ENCODE measurements at regions not wholly inside any gene's neighbourhood (a gene's known extent, or its start where the extent isn't known, plus 50 kb on each side); places are given as distances from the start of the nearest gene placed in this dataset.

DNA sequence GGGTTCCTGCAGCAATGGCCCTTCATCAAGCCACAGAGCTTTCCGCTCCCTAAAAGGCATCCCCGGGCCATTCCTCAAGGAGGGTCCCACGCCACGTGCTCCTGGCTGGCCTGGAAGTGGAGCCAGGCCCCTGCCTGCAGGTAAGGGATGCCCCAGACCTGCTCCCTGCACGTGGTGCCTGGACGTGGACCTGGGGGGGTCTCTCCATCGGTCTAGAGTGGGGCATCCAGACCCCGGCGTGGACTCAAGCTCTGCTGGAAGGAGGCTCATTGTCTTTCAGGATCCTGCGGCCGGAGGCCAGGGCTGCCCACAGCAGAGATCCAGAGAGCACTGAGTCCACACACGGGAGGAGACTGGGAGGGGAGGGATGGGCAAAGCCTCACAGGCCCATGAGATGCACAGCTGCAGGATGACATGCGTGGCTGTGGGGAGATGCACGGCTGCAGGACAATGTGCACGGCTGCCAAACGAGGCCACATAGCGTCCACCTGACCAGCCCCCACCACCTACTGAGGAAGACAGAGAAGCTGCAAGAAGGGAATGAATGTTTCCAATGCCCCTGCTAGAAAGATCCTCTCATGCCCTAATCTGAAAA is 236.7 kb downstream of the BRD1 start:
- ATAC-seq, result no peak
- intact Hi-C loops (cut with micrococcal nuclease), result no loop called here
- H3K27me3 ChIP-seq (ENCODE audit: low read length), result peaks cover 47% of the 10 kb centered on the region
- no peaks in the 10 kb centered on the region for H3K36me3 ChIP-seq (ENCODE audit: low read depth, low read length)
- ChIA-PET POLR2A (ENCODE audit: unreplicated experiment) (no interaction called here), CTCF (no interaction called here)
- no peaks in the 10 kb centered on the region for H4K20me1 ChIP-seq (ENCODE audit: low read length)
- H3K27ac ChIP-seq (ENCODE audit: low read length), result no peak overlapping the region
- no peak for DNase-seq
- H3F3A ChIP-seq (ENCODE audit: low read length, unreplicated experiment), result no peaks in the 10 kb centered on the region
- no peaks in the 10 kb centered on the region for H3K9me2 ChIP-seq (replicated peaks; ENCODE audit: low read length)
- H3K4me3 ChIP-seq (ENCODE audit: low read length), result no peak overlapping the region
- no peaks in the 10 kb centered on the region for H3K9me3 ChIP-seq (ENCODE audit: low read length)
- no peaks in the 10 kb centered on the region for H3K79me2 ChIP-seq (ENCODE audit: low read length)
- TF ChIP-seq EZH2 (IDR thresholded peaks at IDR 0.05; ENCODE audit: low read length, unreplicated experiment), result no peak
- TF ChIP-seq, protein P1, sequence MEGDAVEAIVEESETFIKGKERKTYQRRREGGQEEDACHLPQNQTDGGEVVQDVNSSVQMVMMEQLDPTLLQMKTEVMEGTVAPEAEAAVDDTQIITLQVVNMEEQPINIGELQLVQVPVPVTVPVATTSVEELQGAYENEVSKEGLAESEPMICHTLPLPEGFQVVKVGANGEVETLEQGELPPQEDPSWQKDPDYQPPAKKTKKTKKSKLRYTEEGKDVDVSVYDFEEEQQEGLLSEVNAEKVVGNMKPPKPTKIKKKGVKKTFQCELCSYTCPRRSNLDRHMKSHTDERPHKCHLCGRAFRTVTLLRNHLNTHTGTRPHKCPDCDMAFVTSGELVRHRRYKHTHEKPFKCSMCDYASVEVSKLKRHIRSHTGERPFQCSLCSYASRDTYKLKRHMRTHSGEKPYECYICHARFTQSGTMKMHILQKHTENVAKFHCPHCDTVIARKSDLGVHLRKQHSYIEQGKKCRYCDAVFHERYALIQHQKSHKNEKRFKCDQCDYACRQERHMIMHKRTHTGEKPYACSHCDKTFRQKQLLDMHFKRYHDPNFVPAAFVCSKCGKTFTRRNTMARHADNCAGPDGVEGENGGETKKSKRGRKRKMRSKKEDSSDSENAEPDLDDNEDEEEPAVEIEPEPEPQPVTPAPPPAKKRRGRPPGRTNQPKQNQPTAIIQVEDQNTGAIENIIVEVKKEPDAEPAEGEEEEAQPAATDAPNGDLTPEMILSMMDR (conservative IDR thresholded peaks at IDR 0.05; ENCODE audit: low read depth, low read length), result no peak
- TF ChIP-seq EZH2phosphoT487 (IDR thresholded peaks at IDR 0.05; ENCODE audit: borderline replicate concordance, low read length), result no peak
- H3K9ac ChIP-seq (ENCODE audit: low read length), result no peak overlapping the region
- no TSS peak for BruUV-seq (replicated peaks)
- H3K4me2 ChIP-seq (ENCODE audit: low read length), result no peak overlapping the region
- no peak overlapping the region for H2AFZ ChIP-seq (ENCODE audit: low read length)
- H3K4me1 ChIP-seq (ENCODE audit: insufficient read depth, low read length), result no peaks in the 10 kb centered on the region

DNA sequence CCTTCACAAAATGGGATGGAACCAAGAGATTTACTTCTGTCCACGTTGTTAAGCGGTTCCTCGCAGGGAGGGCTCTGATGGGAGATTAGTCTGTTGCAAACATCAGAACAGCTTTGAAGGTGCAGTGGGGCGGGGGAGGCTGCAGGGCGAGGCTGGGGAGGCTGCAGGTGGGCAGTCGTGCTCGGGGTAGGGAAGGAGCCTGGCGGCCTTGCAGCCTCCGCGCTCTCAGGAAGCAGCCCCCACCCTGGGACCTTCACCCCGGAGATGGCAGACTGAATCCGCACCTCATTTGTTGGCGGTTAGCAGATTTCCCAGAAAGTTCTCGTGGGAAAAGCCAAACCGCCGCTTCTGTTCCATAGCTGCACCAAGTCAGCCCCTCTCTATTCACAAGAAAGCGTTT is 237.3 kb downstream of the BRD1 start:
- CTCF ChIA-PET, result no interaction called here

DNA sequence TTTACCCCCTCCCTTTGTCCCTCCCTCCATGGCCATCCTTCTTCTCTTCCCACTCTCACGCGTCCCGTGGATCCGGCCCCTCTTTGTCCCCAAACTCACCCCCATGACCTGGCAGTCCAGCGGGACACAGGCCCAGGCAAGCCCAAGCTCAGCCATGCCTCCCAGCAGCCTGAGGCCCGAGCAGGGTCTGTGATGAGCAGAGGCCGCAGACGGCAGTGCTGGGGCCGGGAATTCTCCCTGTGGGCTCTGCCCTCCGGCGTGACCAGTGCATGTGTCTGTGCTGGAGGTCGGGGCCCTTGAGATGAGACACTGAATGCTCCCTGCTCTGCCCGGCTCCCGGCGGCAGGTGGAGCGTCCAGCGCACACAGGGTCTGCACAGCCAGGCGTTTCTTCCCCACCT is 237.9 kb downstream of the BRD1 start:
- H3K9me3 ChIP-seq (ENCODE audit: low read length), result no peaks in the 10 kb centered on the region
- H3K79me2 ChIP-seq (ENCODE audit: low read length), result no peaks in the 10 kb centered on the region
- no peak overlapping the region for H3K4me2 ChIP-seq (ENCODE audit: low read length)
- intact Hi-C loops (cut with micrococcal nuclease), result no loop called here
- H3K4me3 ChIP-seq (ENCODE audit: low read length), result no peak overlapping the region
- no peak for ATAC-seq
- no peaks in the 10 kb centered on the region for H3K36me3 ChIP-seq (ENCODE audit: low read depth, low read length)
- no peaks in the 10 kb centered on the region for H4K20me1 ChIP-seq (ENCODE audit: low read length)
- no TSS peak for BruUV-seq (replicated peaks)
- H3K9ac ChIP-seq (ENCODE audit: low read length), result no peak overlapping the region
- no peaks in the 10 kb centered on the region for H3K9me2 ChIP-seq (replicated peaks; ENCODE audit: low read length)
- no peak for DNase-seq
- H3F3A ChIP-seq (ENCODE audit: low read length, unreplicated experiment), result no peaks in the 10 kb centered on the region
- H2AFZ ChIP-seq (ENCODE audit: low read length), result no peak overlapping the region
- H3K27ac ChIP-seq (ENCODE audit: low read length), result no peak overlapping the region
- POLR2A ChIA-PET (ENCODE audit: unreplicated experiment), result no interaction called here
- H3K4me1 ChIP-seq (ENCODE audit: insufficient read depth, low read length), result no peaks in the 10 kb centered on the region
- TF ChIP-seq, protein P1 (conservative IDR thresholded peaks at IDR 0.05; ENCODE audit: low read depth, low read length), result no peak
- TF ChIP-seq EZH2 (IDR thresholded peaks at IDR 0.05; ENCODE audit: low read length, unreplicated experiment), result no peak
- no peak for TF ChIP-seq EZH2phosphoT487 (IDR thresholded peaks at IDR 0.05; ENCODE audit: borderline replicate concordance, low read length)
- peaks cover 59% of the 10 kb centered on the region for H3K27me3 ChIP-seq (ENCODE audit: low read length)
- CTCF ChIA-PET, result no interaction called here

More for the DNA sequence above, 237.3 kb downstream of the BRD1 start:
- ATAC-seq (no peak), DNase-seq (no peak)
- Histone ChIP-seq H3K27me3 (ENCODE audit: low read length) (peaks cover 53% of the 10 kb centered on the region), H3K27ac (ENCODE audit: low read length) (no peak overlapping the region), H3K4me2 (ENCODE audit: low read length) (no peak overlapping the region), H3K9me2 (replicated peaks; ENCODE audit: low read length) (no peaks in the 10 kb centered on the region), H3K4me3 (ENCODE audit: low read length) (no peak overlapping the region), H3K79me2 (ENCODE audit: low read length) (no peaks in the 10 kb centered on the region), H3K36me3 (ENCODE audit: low read depth, low read length) (no peaks in the 10 kb centered on the region), H3K9me3 (ENCODE audit: low read length) (no peaks in the 10 kb centered on the region), H3K4me1 (ENCODE audit: insufficient read depth, low read length) (no peaks in the 10 kb centered on the region), H4K20me1 (ENCODE audit: low read length) (no peaks in the 10 kb centered on the region), H2AFZ (ENCODE audit: low read length) (no peak overlapping the region), H3K9ac (ENCODE audit: low read length) (no peak overlapping the region), H3F3A (ENCODE audit: low read length, unreplicated experiment) (no peaks in the 10 kb centered on the region)
- POLR2A ChIA-PET (ENCODE audit: unreplicated experiment), result no interaction called here
- TF ChIP-seq EZH2 (IDR thresholded peaks at IDR 0.05; ENCODE audit: low read length, unreplicated experiment), result no peak
- no peak for TF ChIP-seq EZH2phosphoT487 (IDR thresholded peaks at IDR 0.05; ENCODE audit: borderline replicate concordance, low read length)
- TF ChIP-seq, protein P1 (conservative IDR thresholded peaks at IDR 0.05; ENCODE audit: low read depth, low read length), result no peak
- BruUV-seq (replicated peaks), result no TSS peak
- intact Hi-C loops (cut with micrococcal nuclease), result no loop called here

Data from PC-3 (cell line).